ENCODE measurements at regions not wholly inside any gene's neighbourhood (a gene's known extent, or its start where the extent isn't known, plus 50 kb on each side); places are given as distances from the start of the nearest gene placed in this dataset.

GRCh38 chr4:158051401-158052235 is 121.2 kb downstream of the GASK1B start:
- H3K27me3 ChIP-seq (replicated peaks; ENCODE audit: control insufficient read depth, insufficient read depth, low read length), result no peaks in the 10 kb centered on the region
- H3K4me3 ChIP-seq (replicated peaks; ENCODE audit: low read depth, low read length), result no peak overlapping the region
- H3K36me3 ChIP-seq (ENCODE audit: control insufficient read depth, insufficient read depth, low read length), result no peaks in the 10 kb centered on the region
- no peak for DNase-seq (ENCODE audit: extremely low read depth, insufficient read length)
- TF ChIP-seq, protein P1, sequence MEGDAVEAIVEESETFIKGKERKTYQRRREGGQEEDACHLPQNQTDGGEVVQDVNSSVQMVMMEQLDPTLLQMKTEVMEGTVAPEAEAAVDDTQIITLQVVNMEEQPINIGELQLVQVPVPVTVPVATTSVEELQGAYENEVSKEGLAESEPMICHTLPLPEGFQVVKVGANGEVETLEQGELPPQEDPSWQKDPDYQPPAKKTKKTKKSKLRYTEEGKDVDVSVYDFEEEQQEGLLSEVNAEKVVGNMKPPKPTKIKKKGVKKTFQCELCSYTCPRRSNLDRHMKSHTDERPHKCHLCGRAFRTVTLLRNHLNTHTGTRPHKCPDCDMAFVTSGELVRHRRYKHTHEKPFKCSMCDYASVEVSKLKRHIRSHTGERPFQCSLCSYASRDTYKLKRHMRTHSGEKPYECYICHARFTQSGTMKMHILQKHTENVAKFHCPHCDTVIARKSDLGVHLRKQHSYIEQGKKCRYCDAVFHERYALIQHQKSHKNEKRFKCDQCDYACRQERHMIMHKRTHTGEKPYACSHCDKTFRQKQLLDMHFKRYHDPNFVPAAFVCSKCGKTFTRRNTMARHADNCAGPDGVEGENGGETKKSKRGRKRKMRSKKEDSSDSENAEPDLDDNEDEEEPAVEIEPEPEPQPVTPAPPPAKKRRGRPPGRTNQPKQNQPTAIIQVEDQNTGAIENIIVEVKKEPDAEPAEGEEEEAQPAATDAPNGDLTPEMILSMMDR (IDR thresholded peaks at IDR 0.05; ENCODE audit: insufficient read depth, low read length, poor library complexity, severe bottlenecking), result no peak

DNA sequence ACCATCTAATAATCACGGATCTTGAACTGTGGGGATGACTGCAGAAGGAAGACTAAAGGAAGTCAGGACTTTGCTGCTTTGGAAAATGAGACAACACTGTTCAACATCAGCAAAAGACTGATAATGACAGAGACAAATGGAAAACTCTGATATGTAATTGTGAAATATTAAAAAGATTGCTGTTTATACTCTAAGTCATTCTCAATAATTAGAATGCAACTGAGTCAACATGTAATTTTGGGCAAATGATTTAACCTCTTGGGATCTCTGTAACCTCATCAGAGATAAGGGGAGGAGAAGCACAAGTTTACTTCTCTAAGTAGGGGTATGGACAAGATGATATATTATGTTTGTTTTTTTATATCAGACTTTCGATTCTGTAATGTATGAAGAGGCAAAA is 121.9 kb downstream of the GASK1B start:
- no peaks in the 10 kb centered on the region for H3K27me3 ChIP-seq (replicated peaks; ENCODE audit: control insufficient read depth, insufficient read depth, low read length)
- no peak for DNase-seq (ENCODE audit: extremely low read depth, insufficient read length)
- TF ChIP-seq, protein P1 (IDR thresholded peaks at IDR 0.05; ENCODE audit: insufficient read depth, low read length, poor library complexity, severe bottlenecking), result no peak
- no peaks in the 10 kb centered on the region for H3K36me3 ChIP-seq (ENCODE audit: control insufficient read depth, insufficient read depth, low read length)
- H3K4me3 ChIP-seq (replicated peaks; ENCODE audit: low read depth, low read length), result no peak overlapping the region

DNA sequence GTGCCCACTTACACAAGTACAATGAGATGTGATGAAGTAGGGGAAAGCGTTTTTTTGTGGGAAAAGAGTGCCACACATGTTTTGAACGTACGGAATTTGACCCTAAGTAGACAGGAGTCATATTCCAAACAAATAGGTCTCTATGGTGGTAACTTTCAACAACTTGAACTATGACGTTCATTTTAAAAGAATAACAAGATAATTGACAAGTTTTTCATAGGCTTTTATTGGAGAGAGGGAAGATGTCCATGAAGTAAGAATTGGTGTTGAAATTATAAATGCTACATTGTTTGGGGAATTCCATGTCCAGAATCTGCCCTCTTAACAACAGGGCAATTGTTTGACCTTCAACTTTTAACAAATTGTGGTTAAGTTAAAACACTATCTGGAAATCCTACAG is 126.5 kb downstream of the GASK1B start:
- no peaks in the 10 kb centered on the region for H3K36me3 ChIP-seq (ENCODE audit: control insufficient read depth, insufficient read depth, low read length)
- DNase-seq (ENCODE audit: extremely low read depth, insufficient read length), result no peak
- no peak overlapping the region for H3K4me3 ChIP-seq (replicated peaks; ENCODE audit: low read depth, low read length)
- no peaks in the 10 kb centered on the region for H3K27me3 ChIP-seq (replicated peaks; ENCODE audit: control insufficient read depth, insufficient read depth, low read length)
- TF ChIP-seq, protein P1 (IDR thresholded peaks at IDR 0.05; ENCODE audit: insufficient read depth, low read length, poor library complexity, severe bottlenecking), result no peak

DNA sequence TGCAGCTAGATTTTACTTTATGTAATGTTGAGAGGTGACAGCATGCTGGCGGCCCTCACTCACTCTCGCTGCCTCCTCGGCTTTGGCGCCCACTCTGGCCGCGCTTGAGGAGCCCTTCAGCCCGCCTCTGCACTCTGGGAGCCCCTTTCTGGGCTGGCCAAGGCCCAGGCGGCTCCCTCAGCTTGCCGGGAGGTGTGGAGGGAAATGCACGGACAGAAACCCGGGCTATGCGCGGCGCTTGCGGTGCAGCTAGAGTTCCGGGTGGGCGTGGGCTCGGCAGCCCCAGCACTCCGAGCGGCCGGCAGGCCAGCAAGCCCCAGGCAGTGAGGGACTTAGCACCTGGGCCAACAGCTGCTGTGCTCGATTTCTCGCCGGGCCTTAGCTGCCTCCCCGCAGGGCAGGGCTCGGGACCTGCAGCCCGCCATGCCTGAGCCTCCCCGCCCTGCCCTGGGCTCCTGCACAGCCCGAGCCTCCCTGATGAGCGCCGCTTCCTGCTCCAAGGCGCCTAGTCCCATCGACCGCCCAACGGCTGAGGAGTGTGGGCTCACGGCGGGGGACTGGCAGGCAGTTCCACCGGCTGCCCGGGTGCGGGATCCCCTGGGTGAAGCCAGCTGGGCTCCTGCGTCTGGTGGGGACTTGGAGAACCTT is 128.7 kb downstream of the GASK1B start:
- no peak for DNase-seq (ENCODE audit: extremely low read depth, insufficient read length)
- no peak overlapping the region for H3K4me3 ChIP-seq (replicated peaks; ENCODE audit: low read depth, low read length)
- TF ChIP-seq, protein P1 (IDR thresholded peaks at IDR 0.05; ENCODE audit: insufficient read depth, low read length, poor library complexity, severe bottlenecking), result no peak
- no peaks in the 10 kb centered on the region for H3K27me3 ChIP-seq (replicated peaks; ENCODE audit: control insufficient read depth, insufficient read depth, low read length)
- no peaks in the 10 kb centered on the region for H3K36me3 ChIP-seq (ENCODE audit: control insufficient read depth, insufficient read depth, low read length)

- Histone ChIP-seq H3K27me3 (replicated peaks; ENCODE audit: control insufficient read depth, insufficient read depth, low read length) (no peaks in the 10 kb centered on the region), H3K4me3 (replicated peaks; ENCODE audit: low read depth, low read length) (no peak overlapping the region), H3K36me3 (ENCODE audit: control insufficient read depth, insufficient read depth, low read length) (no peaks in the 10 kb centered on the region)
- TF ChIP-seq, protein P1 (IDR thresholded peaks at IDR 0.05; ENCODE audit: insufficient read depth, low read length, poor library complexity, severe bottlenecking), result no peak
- no peak for DNase-seq (ENCODE audit: extremely low read depth, insufficient read length)
Observed at GRCh38 chr4:158042591-158043030, 130.2 kb downstream of the GASK1B start.
